H1 (cell line): ENCODE measurements at regions not wholly inside any gene's neighbourhood (a gene's known extent, or its start where the extent isn't known, plus 50 kb on each side); places are given as distances from the start of the nearest gene placed in this dataset.

Experiments used
- CTCF ChIA-PET: fragments of 300-600 bp; sonication (Branson Sonifier 250); formaldehyde crosslinking; loops from one replicate; lab custom pipeline; 2021; ENCODE audit not compliant: partially characterized antibody; lab: Charles Lee
- POLR2A ChIA-PET: fragments of 300-600 bp; sonication (Branson Sonifier 250); formaldehyde crosslinking; loops from one replicate; lab custom pipeline; 2021; ENCODE audit warnings: inconsistent platforms; ENCODE audit not compliant: partially characterized antibody; lab: Charles Lee
- DNase-seq, 2 experiments: peaks; one replicate each; pipeline versions ENCODE4 v3.0.0 to v3.0.0-alpha.2; 2010 to 2022; ENCODE audit warnings: low spot score in 2 of 2, low read depth in 1 of 2, mixed read lengths in 1 of 2
- FAIRE-seq: peaks from 2 replicates; lab custom pipeline; 2011; peaks lifted over from hg19 to GRCh38; lab: Jason Lieb, UNC
- H2AFZ ChIP-seq: 2 replicates; pipeline ENCODE4 v1.8.1; 2012; ENCODE audit warnings: low read length, inconsistent platforms
- H2AK5ac ChIP-seq: 2 replicates; pipeline ENCODE4 v1.6.1; 2013; ENCODE audit warnings: low read depth, low read length
- H2BK120ac ChIP-seq: replicated peaks from 2 replicates; pipeline ENCODE3; 2013; ENCODE audit warnings: low read depth, low read length, inconsistent platforms
- H2BK12ac ChIP-seq: 2 replicates; pipeline ENCODE4 v1.6.1; 2013; ENCODE audit warnings: low read depth, low read length
- H2BK15ac ChIP-seq: 2 replicates; pipeline ENCODE4 v1.6.1; 2013; ENCODE audit warnings: low read length
- H2BK20ac ChIP-seq: 2 replicates; pipeline ENCODE4 v1.6.1; 2013; ENCODE audit warnings: low read length
- H2BK5ac ChIP-seq: 2 replicates; pipeline ENCODE4 v1.6.1; 2013; ENCODE audit warnings: low read depth, low read length
- H3K14ac ChIP-seq: 2 replicates; pipeline ENCODE4 v1.6.1; 2013; ENCODE audit warnings: inconsistent platforms; ENCODE audit not compliant: insufficient read length
- H3K18ac ChIP-seq: 2 replicates; pipeline ENCODE4 v1.6.1; 2013; ENCODE audit warnings: low read length; ENCODE audit errors: extremely low read depth
- H3K23ac ChIP-seq: 2 replicates; pipeline ENCODE4 v1.6.1; 2013; ENCODE audit warnings: inconsistent platforms; ENCODE audit not compliant: insufficient read length
- H3K23me2 ChIP-seq: 2 replicates; pipeline ENCODE4 v1.6.1; 2013; ENCODE audit warnings: low read depth, low read length
- H3K27ac ChIP-seq: 2 replicates; pipeline ENCODE4 v1.6.1; 2011; ENCODE audit warnings: low read depth, low read length, inconsistent platforms
- H3K27me3 ChIP-seq, 4 experiments: replicated peaks in 1 of 4; 1 replicate in 1 of 4; 2 replicates in 3 of 4; pipeline versions ENCODE4 v1.6.1 to v1.8.1; 2011 to 2013; ENCODE audit warnings: low read length in 3 of 4, mild to moderate bottlenecking in 3 of 4, inconsistent platforms in 2 of 4, mixed read lengths in 2 of 4, moderate library complexity in 1 of 4; ENCODE audit not compliant: control insufficient read depth in 3 of 4, insufficient read depth in 3 of 4; ENCODE audit errors: extremely low read depth in 1 of 4
- H3K36me3 ChIP-seq, 4 experiments: 2 replicates each; pipeline versions ENCODE4 v1.6.1 to v1.8.1; 2011 to 2013; ENCODE audit warnings: mild to moderate bottlenecking in 4 of 4, low read length in 3 of 4, moderate library complexity in 2 of 4, control low read depth in 1 of 4, inconsistent platforms in 1 of 4; ENCODE audit not compliant: insufficient read depth in 4 of 4, control insufficient read depth in 2 of 4
- H3K4ac ChIP-seq: replicated peaks from 2 replicates; pipeline ENCODE3; 2013; ENCODE audit warnings: low read length, low read depth, mixed read lengths, inconsistent platforms; ENCODE audit not compliant: insufficient read length
- H3K4me1 ChIP-seq, 4 experiments: replicated peaks in 1 of 4; 1 replicate in 1 of 4; 2 replicates in 3 of 4; pipeline versions ENCODE4 v1.6.1 to v1.8.1; 2011 to 2013; ENCODE audit warnings: low read length in 3 of 4, inconsistent platforms in 2 of 4, mixed read lengths in 1 of 4; ENCODE audit not compliant: insufficient read depth in 4 of 4, control insufficient read depth in 3 of 4
- H3K4me2 ChIP-seq, 2 experiments: 2 replicates each; pipeline versions ENCODE4 v1.6.1 to v1.8.1; 2011 to 2013; ENCODE audit warnings: low read depth in 2 of 2, low read length in 2 of 2, control low read depth in 1 of 2, inconsistent platforms in 1 of 2, mild to moderate bottlenecking in 1 of 2; ENCODE audit not compliant: insufficient read depth in 1 of 2
- H3K4me3 ChIP-seq, 4 experiments: fragments of 200-600, 300-600 bp in 1 of 4; sonication (generic), shearing (Covaris generic), sonication (Bioruptor Twin) in 1 of 4; 2 replicates each; pipeline versions ENCODE4 v1.5.1 to v1.8.1; 2011 to 2016; ENCODE audit warnings: low read length in 4 of 4, low read depth in 3 of 4, control low read depth in 2 of 4, inconsistent platforms in 2 of 4, mild to moderate bottlenecking in 2 of 4, mixed read lengths in 1 of 4, moderate library complexity in 1 of 4; ENCODE audit not compliant: insufficient read depth in 2 of 4; ENCODE audit errors: extremely low read depth in 1 of 4
- H3K56ac ChIP-seq: replicated peaks from 2 replicates; pipeline ENCODE3; 2013; ENCODE audit warnings: low read depth, mild to moderate bottlenecking, mixed read lengths, low read length, inconsistent platforms; ENCODE audit not compliant: insufficient read length
- H3K79me1 ChIP-seq: 2 replicates; pipeline ENCODE4 v1.6.1; 2013; ENCODE audit warnings: low read depth, low read length, control low read depth
- H3K79me2 ChIP-seq, 2 experiments: 2 replicates each; pipeline versions ENCODE4 v1.6.1 to v1.8.1; 2012 to 2013; ENCODE audit warnings: low read length in 2 of 2, mild to moderate bottlenecking in 2 of 2, inconsistent platforms in 1 of 2; ENCODE audit not compliant: insufficient read depth in 2 of 2, control insufficient read depth in 1 of 2
- H3K9ac ChIP-seq, 4 experiments: replicated peaks in 1 of 4; 1 replicate in 1 of 4; 2 replicates in 3 of 4; pipeline versions ENCODE4 v1.6.1 to v1.8.1; 2011 to 2013; ENCODE audit warnings: low read depth in 3 of 4, low read length in 3 of 4, control low read depth in 2 of 4, mild to moderate bottlenecking in 2 of 4, moderate library complexity in 2 of 4, inconsistent platforms in 1 of 4; ENCODE audit errors: extremely low read depth in 1 of 4
- H3K9me3 ChIP-seq, 2 experiments: 2 replicates each; pipeline versions ENCODE4 v1.6.1 to v1.8.1; 2012 to 2013; ENCODE audit warnings: mild to moderate bottlenecking in 2 of 2, moderate library complexity in 2 of 2, control low read depth in 1 of 2, inconsistent platforms in 1 of 2, low read depth in 1 of 2, low read length in 1 of 2, mixed read lengths in 1 of 2; ENCODE audit not compliant: insufficient read depth in 2 of 2
- H4K20me1 ChIP-seq, 2 experiments: replicated peaks in 1 of 2; 2 replicates each; pipeline versions ENCODE3 to v1.8.1; 2011 to 2013; ENCODE audit warnings: inconsistent platforms in 2 of 2, low read length in 2 of 2, mild to moderate bottlenecking in 1 of 2; ENCODE audit not compliant: insufficient read depth in 2 of 2, control insufficient read depth in 1 of 2
- H4K5ac ChIP-seq: 2 replicates; pipeline ENCODE4 v1.6.1; 2013; ENCODE audit warnings: low read length, low read depth, mixed read lengths, inconsistent platforms; ENCODE audit not compliant: insufficient read length
- H4K8ac ChIP-seq: 2 replicates; pipeline ENCODE4 v1.8.0; 2013; ENCODE audit warnings: mild to moderate bottlenecking, moderate library complexity, low read length, inconsistent platforms; ENCODE audit not compliant: insufficient read depth; ENCODE audit errors: extremely low read depth
- H4K91ac ChIP-seq: replicated peaks from 2 replicates; pipeline ENCODE3; 2013; ENCODE audit warnings: low read length, mixed read lengths, inconsistent platforms; ENCODE audit not compliant: insufficient read length
- ASH2L ChIP-seq: fragments of 200-600, 300-600 bp; sonication (generic); IDR thresholded peaks from one replicate; pipeline ENCODE4 v1.7.1; 2017; ENCODE audit warnings: low read length
- BRCA1 ChIP-seq: IDR thresholded peaks from 2 replicates; pipeline ENCODE4 v1.6.1; 2012; ENCODE audit warnings: low read depth, low read length, improper control_type of control experiment
- CHD2 ChIP-seq: IDR thresholded peaks from 2 replicates; pipeline ENCODE4 v1.6.1; 2012; ENCODE audit warnings: low read length, improper control_type of control experiment
- FOSL1 ChIP-seq: IDR thresholded peaks from 2 replicates; pipeline ENCODE4 v1.6.1; 2011; ENCODE audit warnings: mild to moderate bottlenecking, low read depth, low read length, moderate library complexity; ENCODE audit not compliant: insufficient read depth
- MAFK ChIP-seq: IDR thresholded peaks from 2 replicates; pipeline ENCODE4 v1.6.1; 2012; ENCODE audit warnings: low read depth, mild to moderate bottlenecking, improper control_type of control experiment, low read length
- SUZ12 ChIP-seq: fragments of 200-600 bp; sonication (generic); IDR thresholded peaks from 2 replicates; pipeline ENCODE4 v1.6.1; 2012; ENCODE audit warnings: mild to moderate bottlenecking, inconsistent platforms, low read length, moderate library complexity, mixed read lengths
- TCF12 ChIP-seq: IDR thresholded peaks from 2 replicates; pipeline ENCODE4 v1.6.1; 2011; ENCODE audit warnings: low read depth, mild to moderate bottlenecking, low read length
- WGBS, 2 experiments: shearing (Covaris generic) in 1 of 2; methylation state at CpG; one replicate each; pipeline versions ENCODE4 v1.1.6 to v1.1.7; 2013 to 2015; ENCODE audit warnings: low lambda C conversion rate in 2 of 2, mixed read lengths in 2 of 2, inconsistent platforms in 1 of 2, low coverage in 1 of 2, missing lambda C conversion rate in 1 of 2; ENCODE audit not compliant: insufficient replicate concordance in 2 of 2, insufficient coverage in 1 of 2, insufficient read length in 1 of 2; ENCODE audit errors: extremely low coverage in 1 of 2, missing lambda C conversion rate in 1 of 2; 5-methylcytosine and 5-hydroxymethylcytosine counted together
- TF ChIP-seq, protein P1 (sequence below): IDR thresholded peaks from 2 replicates; pipeline ENCODE4 v1.6.1; 2012; ENCODE audit warnings: inconsistent platforms

DNA sequence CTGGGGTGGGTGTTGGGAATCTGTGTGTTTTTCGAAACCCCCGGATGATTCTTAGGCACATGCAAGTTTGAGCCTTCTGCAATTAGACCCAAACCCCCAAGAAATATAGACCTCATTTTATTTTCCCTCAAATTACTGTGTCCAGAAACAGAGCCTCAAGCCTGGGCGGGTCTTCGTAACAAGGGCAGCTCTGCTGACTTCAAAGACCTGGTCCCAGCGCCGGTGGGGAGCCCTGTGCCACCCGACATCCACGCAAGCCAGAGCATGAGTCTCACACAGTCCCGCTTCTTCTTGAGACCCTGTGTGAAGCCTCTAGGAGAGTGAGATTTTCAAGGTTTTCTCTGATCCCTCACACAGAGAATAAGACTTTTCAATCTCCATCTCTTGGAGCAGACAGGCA, 397.3 kb downstream of the RPS6KC1 start:
- FAIRE-seq, result no peak
- DNase-seq, result no peak
- no peak overlapping the region for H4K91ac ChIP-seq
- no peak overlapping the region for H2BK5ac ChIP-seq
- H3K23me2 ChIP-seq, result no peaks in the 10 kb centered on the region
- H3K56ac ChIP-seq, result no peak overlapping the region
- H3K18ac ChIP-seq, result no peak overlapping the region
- no peaks in the 10 kb centered on the region for H3K9me3 ChIP-seq
- no peak overlapping the region for H3K14ac ChIP-seq
- ChIA-PET CTCF (interaction anchor here (1.0 kb wide), 1 partner anchor 24 kb away, joined by 3 read pairs; no protein-coding TSS in a partner anchor), POLR2A (interaction anchor here (0.6 kb wide), 1 partner anchor 462 kb away, joined by 3 read pairs; no protein-coding TSS in a partner anchor)
- H3K79me2 ChIP-seq, result no peaks in the 10 kb centered on the region
- TF ChIP-seq BRCA1, result no peak
- no peak for TF ChIP-seq CHD2
- no peak for TF ChIP-seq MAFK
- TF ChIP-seq, protein P1, sequence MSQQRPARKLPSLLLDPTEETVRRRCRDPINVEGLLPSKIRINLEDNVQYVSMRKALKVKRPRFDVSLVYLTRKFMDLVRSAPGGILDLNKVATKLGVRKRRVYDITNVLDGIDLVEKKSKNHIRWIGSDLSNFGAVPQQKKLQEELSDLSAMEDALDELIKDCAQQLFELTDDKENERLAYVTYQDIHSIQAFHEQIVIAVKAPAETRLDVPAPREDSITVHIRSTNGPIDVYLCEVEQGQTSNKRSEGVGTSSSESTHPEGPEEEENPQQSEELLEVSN, result 0 out of 2 replicates have a peak, but pooled peaks have one; percentile 16
- TF ChIP-seq ASH2L, result no peak
- TF ChIP-seq FOSL1, result no peak
- no peak for TF ChIP-seq TCF12
- TF ChIP-seq SUZ12, result no peak
- no peaks in the 10 kb centered on the region for H3K36me3 ChIP-seq
- no peak overlapping the region for H3K4ac ChIP-seq
- H3K27me3 ChIP-seq, result no peaks in the 10 kb centered on the region
- no peak overlapping the region for H2BK120ac ChIP-seq
- peaks cover 0 to 15% (median 3%) of the 10 kb centered on the region in 4 experiments; a peak in 5 of 7 replicates for H3K4me1 ChIP-seq
- no peak overlapping the region for H2BK20ac ChIP-seq
- H3K4me2 ChIP-seq, result no peak overlapping the region
- no peaks in the 10 kb centered on the region for H3K79me1 ChIP-seq
- H4K8ac ChIP-seq, result no peak overlapping the region
- H4K20me1 ChIP-seq, result no peaks in the 10 kb centered on the region
- no peak overlapping the region for H2AK5ac ChIP-seq
- H2BK12ac ChIP-seq, result no peak overlapping the region
- no peak overlapping the region for H3K27ac ChIP-seq
- WGBS, 2 experiments, result 98% methylated on average over 9 of the region's 9 CpGs; no CpG with 5 or more reads in 1 of the 2 experiments
- H2AFZ ChIP-seq, result no peak overlapping the region
- H4K5ac ChIP-seq, result no peak overlapping the region
- H3K4me3 ChIP-seq, result no peak overlapping the region
- no peak overlapping the region for H3K23ac ChIP-seq
- no peak overlapping the region for H3K9ac ChIP-seq
- H2BK15ac ChIP-seq, result no peak overlapping the region
